Upper lobe of left lung (tissue), 6 donors: ENCODE measurements at regions not wholly inside any gene's neighbourhood (a gene's known extent, or its start where the extent isn't known, plus 50 kb on each side); places are given as distances from the start of the nearest gene placed in this dataset.

ENCODE experiments used
- ATAC-seq, 2 donors: fragments of 200-7000 bp; cut with Tn5 transposase; one replicate each; pipeline ENCODE4 v1.9.1; 2022; ENCODE audit warnings: mild to moderate bottlenecking in 2 of 2, moderate library complexity in 2 of 2; ENCODE audit not compliant: low FRiP score in 2 of 2
- DNase-seq, 2 donors: peaks; one replicate each; pipeline ENCODE4 v3.0.0-alpha.2; 2019 to 2020
- H3K27ac ChIP-seq, 4 donors: fragments of 200-600 bp; sonication (generic); one replicate each; pipeline ENCODE4 v1.5.1; 2016 to 2019
- H3K27me3 ChIP-seq, 4 donors: fragments of 200-600 bp; sonication (generic); one replicate each; pipeline ENCODE4 v1.5.1; 2017 to 2019
- H3K36me3 ChIP-seq, 4 donors: fragments of 200-600 bp; sonication (generic); one replicate each; pipeline ENCODE4 v1.5.1; 2016 to 2019
- H3K4me1 ChIP-seq, 4 donors: fragments of 200-600 bp; sonication (generic); one replicate each; pipeline ENCODE4 v1.5.1; 2018 to 2019
- H3K4me3 ChIP-seq, 4 donors: fragments of 200-600 bp; sonication (generic); one replicate each; pipeline ENCODE4 v1.5.1; 2017 to 2019; ENCODE audit warnings: mild to moderate bottlenecking in 2 of 4, moderate library complexity in 1 of 4
- H3K9me3 ChIP-seq, 4 donors: fragments of 200-600 bp; sonication (generic); one replicate each; pipeline ENCODE4 v1.5.1; 2018 to 2019
- EP300 ChIP-seq, 4 donors: sonication (generic); formaldehyde crosslinking; IDR thresholded peaks; one replicate each; pipeline ENCODE4 v1.5.1; 2017; ENCODE audit warnings: antibody characterized with exemption in 4 of 4, control low read depth in 2 of 4
- POLR2A ChIP-seq, 4 donors: fragments of 450-650 bp; IDR thresholded peaks; one replicate each; pipeline ENCODE4 v1.5.1; 2016 to 2017; ENCODE audit warnings: antibody characterized with exemption in 4 of 4, mild to moderate bottlenecking in 2 of 4
- POLR2AphosphoS5 ChIP-seq, 2 donors: sonication (generic); formaldehyde crosslinking; IDR thresholded peaks; one replicate each; pipeline ENCODE4 v1.5.1; 2017; ENCODE audit warnings: antibody characterized with exemption in 2 of 2
- WGBS, 2 donors: methylation state at CpG; one replicate each; pipeline ENCODE4 v1.1.5; 2017 to 2018; 5-methylcytosine and 5-hydroxymethylcytosine counted together
- TF ChIP-seq, protein P1 (sequence below), 6 experiments: fragments of 450-650 bp in 4 of 6; fragments of 200-600 bp in 2 of 6; sonication (generic) in 2 of 6; IDR thresholded peaks; one replicate each; pipeline ENCODE4 v1.5.1; 2016 to 2019; ENCODE audit warnings: antibody characterized with exemption in 6 of 6
- donor health status: DM: no; HTN: no; CAD: no; lungs with moderate emphysema.
- donor health status: DM: no; HTN: yes; CAD: no; lungs with severe emphysema.

DNA sequence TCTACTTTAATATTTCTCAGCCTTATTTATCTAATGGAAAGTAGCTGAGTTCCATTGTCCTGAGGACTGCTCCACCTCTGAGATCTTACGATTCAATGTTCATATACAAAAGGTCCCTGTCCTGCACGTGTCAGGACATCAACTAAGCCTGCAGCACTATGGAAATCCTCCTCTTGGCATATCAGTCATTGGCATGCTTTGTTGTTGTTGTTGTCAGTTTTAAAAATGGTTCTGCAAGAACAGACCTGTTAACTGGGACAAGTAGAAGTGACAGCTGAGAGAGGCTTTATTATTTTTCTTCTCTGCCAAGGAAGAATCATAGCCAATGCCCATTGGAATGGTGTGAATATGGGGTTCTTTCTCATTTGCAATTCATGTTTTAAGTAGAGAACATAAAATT lies 450.1 kb upstream of the PKDCC start:
- H3K36me3 ChIP-seq, result no peaks in the 10 kb centered on the region
- WGBS, 2 donors, result 68 to 83% methylated on average over 2 of the region's 2 CpGs
- ATAC-seq, result no peak

DNA sequence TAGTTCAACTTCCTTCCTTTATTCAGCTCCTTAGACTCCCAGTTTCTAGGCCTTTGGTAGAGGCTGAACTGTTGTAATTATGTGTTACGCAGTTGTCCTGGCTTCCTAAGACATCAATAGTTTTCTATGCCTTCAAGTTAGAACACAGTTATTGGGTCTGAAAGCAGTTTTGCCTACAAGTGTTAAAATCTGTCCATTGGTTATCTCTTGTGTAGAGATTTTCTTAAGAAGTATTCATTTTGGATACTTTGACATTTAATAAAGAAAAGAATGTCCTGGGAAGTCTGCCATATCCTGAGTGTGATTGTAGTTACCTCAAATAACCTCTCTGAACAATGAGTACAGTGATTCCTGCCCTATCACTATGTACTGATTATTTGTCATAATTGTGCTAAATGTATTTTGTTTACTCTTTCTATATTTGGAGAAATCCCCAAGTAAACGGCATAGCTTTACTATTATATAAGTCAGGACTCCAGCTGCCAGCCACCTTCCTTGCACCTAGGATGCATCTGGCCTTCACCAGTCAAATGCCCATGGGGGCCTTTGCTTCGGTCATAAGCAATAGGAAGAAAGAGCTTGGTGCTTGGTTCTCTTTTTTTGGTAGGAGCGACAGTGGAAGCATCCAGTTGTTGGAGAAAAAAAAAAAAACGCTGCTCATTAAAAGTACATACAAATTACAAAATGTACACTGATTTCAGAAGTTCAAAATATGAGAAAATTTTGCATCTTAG lies 449.5 kb upstream of the PKDCC start:
- no peaks in the 10 kb centered on the region for H3K36me3 ChIP-seq
- peak in 1 of 2 donors; percentile 51 for ATAC-seq
- no peak overlapping the region for H3K27ac ChIP-seq
- no peak for TF ChIP-seq POLR2AphosphoS5 (IDR thresholded peaks at IDR 0.05)
- TF ChIP-seq, protein P1, sequence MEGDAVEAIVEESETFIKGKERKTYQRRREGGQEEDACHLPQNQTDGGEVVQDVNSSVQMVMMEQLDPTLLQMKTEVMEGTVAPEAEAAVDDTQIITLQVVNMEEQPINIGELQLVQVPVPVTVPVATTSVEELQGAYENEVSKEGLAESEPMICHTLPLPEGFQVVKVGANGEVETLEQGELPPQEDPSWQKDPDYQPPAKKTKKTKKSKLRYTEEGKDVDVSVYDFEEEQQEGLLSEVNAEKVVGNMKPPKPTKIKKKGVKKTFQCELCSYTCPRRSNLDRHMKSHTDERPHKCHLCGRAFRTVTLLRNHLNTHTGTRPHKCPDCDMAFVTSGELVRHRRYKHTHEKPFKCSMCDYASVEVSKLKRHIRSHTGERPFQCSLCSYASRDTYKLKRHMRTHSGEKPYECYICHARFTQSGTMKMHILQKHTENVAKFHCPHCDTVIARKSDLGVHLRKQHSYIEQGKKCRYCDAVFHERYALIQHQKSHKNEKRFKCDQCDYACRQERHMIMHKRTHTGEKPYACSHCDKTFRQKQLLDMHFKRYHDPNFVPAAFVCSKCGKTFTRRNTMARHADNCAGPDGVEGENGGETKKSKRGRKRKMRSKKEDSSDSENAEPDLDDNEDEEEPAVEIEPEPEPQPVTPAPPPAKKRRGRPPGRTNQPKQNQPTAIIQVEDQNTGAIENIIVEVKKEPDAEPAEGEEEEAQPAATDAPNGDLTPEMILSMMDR (IDR thresholded peaks at IDR 0.05), result no peak
- TF ChIP-seq POLR2A (IDR thresholded peaks at IDR 0.05), result no peak
- TF ChIP-seq EP300 (IDR thresholded peaks at IDR 0.05), result no peak
- peaks cover 0 to 9% (median 3%) of the 10 kb centered on the region in 4 donors for H3K4me1 ChIP-seq
- no peaks in the 10 kb centered on the region for H3K9me3 ChIP-seq
- WGBS, 2 donors, result 59 to 67% methylated on average over 5 of the region's 5 CpGs
- H3K27me3 ChIP-seq, result no peaks in the 10 kb centered on the region
- no peak for DNase-seq
- no peak overlapping the region for H3K4me3 ChIP-seq

More for the DNA sequence above, 450.1 kb upstream of the PKDCC start:
- DNase-seq, result no peak
- Histone ChIP-seq H3K27ac (no peak overlapping the region), H3K9me3 (no peaks in the 10 kb centered on the region), H3K27me3 (no peaks in the 10 kb centered on the region), H3K4me1 (peaks cover 0 to 9% (median 3%) of the 10 kb centered on the region in 4 donors), H3K4me3 (no peak overlapping the region)
- TF ChIP-seq EP300 (IDR thresholded peaks at IDR 0.05), result no peak
- no peak for TF ChIP-seq POLR2AphosphoS5 (IDR thresholded peaks at IDR 0.05)

DNA sequence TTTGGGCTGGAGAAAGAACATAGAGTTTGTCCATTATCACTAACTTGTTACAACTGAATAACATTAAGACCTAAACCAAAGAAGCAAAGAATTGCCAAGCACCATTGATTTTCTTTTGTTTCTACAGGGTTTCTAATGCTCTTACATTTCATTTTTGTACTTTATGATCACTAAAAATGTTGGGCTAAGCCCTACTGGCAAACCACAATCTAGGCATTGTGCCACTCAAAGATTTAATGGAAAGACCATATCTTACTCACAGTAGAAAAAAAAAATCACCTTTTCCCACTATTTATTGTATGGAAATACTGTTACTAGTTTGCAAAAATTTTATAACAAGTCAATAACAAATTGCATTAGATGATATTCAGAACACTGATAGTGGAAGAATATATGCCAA lies 447.4 kb upstream of the PKDCC start:
- Histone ChIP-seq H3K36me3 (no peaks in the 10 kb centered on the region), H3K27ac (no peak overlapping the region), H3K9me3 (no peaks in the 10 kb centered on the region), H3K4me1 (peaks cover 0 to 9% (median 3%) of the 10 kb centered on the region in 4 donors), H3K4me3 (no peak overlapping the region), H3K27me3 (no peaks in the 10 kb centered on the region)
- ATAC-seq (no peak), DNase-seq (no peak)
- TF ChIP-seq EP300 (IDR thresholded peaks at IDR 0.05), result no peak
- TF ChIP-seq POLR2A (IDR thresholded peaks at IDR 0.05), result no peak
- TF ChIP-seq, protein P1 (IDR thresholded peaks at IDR 0.05), result no peak
- TF ChIP-seq POLR2AphosphoS5 (IDR thresholded peaks at IDR 0.05), result no peak

DNA sequence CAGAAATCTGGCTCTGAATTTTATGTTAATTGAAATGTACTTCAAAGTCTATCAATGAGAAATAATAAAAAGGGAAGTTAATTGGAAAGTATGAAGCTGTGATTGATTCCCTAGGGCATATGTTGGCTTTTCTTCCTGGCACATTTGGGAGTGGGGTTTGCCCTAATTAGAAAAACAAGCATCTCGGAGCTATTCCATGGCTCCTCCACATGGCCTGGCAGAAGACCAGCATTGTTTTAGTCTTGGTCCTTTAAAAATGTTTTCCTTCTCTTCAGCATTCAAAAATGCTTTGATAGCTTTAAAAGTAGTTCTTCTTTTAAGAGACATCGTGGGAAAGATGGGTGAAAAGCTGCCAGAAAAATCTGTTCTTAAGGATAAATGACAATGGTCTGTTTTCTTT lies 445.5 kb upstream of the PKDCC start:
- H3K27me3 ChIP-seq, result no peaks in the 10 kb centered on the region
- H3K4me3 ChIP-seq, result no peak overlapping the region
- H3K27ac ChIP-seq, result no peak overlapping the region
- 57 to 77% methylated on average over 2 of the region's 2 CpGs for WGBS, 2 donors
- H3K4me1 ChIP-seq, result peaks cover 0 to 9% (median 3%) of the 10 kb centered on the region in 4 donors
- TF ChIP-seq EP300 (IDR thresholded peaks at IDR 0.05) (no peak), POLR2A (IDR thresholded peaks at IDR 0.05) (no peak), POLR2AphosphoS5 (IDR thresholded peaks at IDR 0.05) (no peak)
- TF ChIP-seq, protein P1 (IDR thresholded peaks at IDR 0.05), result no peak
- no peak for ATAC-seq
- no peaks in the 10 kb centered on the region for H3K9me3 ChIP-seq
- no peak for DNase-seq
- H3K36me3 ChIP-seq, result no peaks in the 10 kb centered on the region

DNA sequence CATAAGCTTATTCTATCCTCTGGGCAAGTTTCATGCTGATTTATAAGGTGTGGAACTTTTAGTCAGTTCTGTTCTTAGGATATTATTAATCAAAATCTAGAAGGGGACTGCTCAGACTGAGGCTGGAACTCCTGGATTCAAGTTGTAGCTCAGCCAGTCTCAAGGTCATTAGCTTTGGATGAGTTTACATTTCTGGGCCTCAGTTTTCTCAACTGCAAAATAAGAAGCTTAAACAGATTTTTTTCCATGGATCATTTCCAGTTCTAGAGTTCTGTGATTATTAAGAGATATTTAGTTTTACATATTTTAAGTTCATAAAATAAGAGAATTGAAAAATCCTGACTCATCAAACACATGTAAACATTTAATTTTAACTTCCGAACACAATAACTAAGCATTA lies 442.5 kb upstream of the PKDCC start:
- no peak for DNase-seq
- Histone ChIP-seq H3K9me3 (no peaks in the 10 kb centered on the region), H3K27me3 (no peaks in the 10 kb centered on the region), H3K4me3 (no peak overlapping the region), H3K36me3 (no peaks in the 10 kb centered on the region), H3K27ac (no peak overlapping the region), H3K4me1 (no peaks in the 10 kb centered on the region)
- WGBS, 2 donors, result 84 to 95% methylated on average over 1 of the region's 1 CpG
- TF ChIP-seq POLR2AphosphoS5 (IDR thresholded peaks at IDR 0.05) (no peak), POLR2A (IDR thresholded peaks at IDR 0.05) (no peak), EP300 (IDR thresholded peaks at IDR 0.05) (no peak)
- TF ChIP-seq, protein P1 (IDR thresholded peaks at IDR 0.05), result no peak
- no peak for ATAC-seq
